Panc1 (cell line): ENCODE measurements at regions not wholly inside any gene's neighbourhood (a gene's known extent, or its start where the extent isn't known, plus 50 kb on each side); places are given as distances from the start of the nearest gene placed in this dataset.

Experiments used
- CTCF ChIP-seq: fragments of 450-650 bp; IDR thresholded peaks from 2 replicates; pipeline ENCODE4 v1.5.1; 2017; ENCODE audit warnings: mild to moderate bottlenecking
- REST ChIP-seq, 2 experiments: IDR thresholded peaks; 2 replicates each; pipeline ENCODE4 v1.6.1; 2011 to 2012; ENCODE audit warnings: low read depth in 2 of 2, control low read depth in 1 of 2, low read length in 1 of 2, mild to moderate bottlenecking in 1 of 2, moderate library complexity in 1 of 2; ENCODE audit not compliant: insufficient read depth in 1 of 2

GRCh38 chr5:123960526-123960925 lies 448.5 kb downstream of the CSNK1G3 start:
- no peak for TF ChIP-seq CTCF
- no peak for TF ChIP-seq REST (IDR thresholded peaks at IDR 0.05; ENCODE audit: insufficient read depth in 1 of 2, low read depth in 2 of 2, low read length in 1 of 2)
